ENCODE measurements at regions not wholly inside any gene's neighbourhood (a gene's known extent, or its start where the extent isn't known, plus 50 kb on each side); places are given as distances from the start of the nearest gene placed in this dataset.

DNA sequence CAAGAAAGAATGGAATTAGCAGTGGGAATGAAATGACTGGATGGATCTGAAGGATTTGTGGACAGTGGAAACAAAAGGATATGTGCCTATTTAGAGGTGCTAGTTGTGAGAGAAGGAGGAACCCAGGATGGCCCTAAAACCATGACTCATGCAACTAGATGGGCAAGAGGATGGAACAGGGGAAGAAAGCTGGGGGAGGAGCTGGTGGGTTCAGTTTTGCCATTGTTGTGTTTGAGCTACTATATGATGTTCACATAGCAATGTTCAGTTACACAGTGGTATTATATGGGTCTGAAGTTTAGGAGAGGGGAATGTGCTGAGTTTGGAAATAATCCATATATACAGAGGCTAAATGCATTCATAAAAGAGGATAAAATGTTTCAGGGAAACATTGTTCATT lies 125.7 kb upstream of the SSTR4 start:
- no peak for TF ChIP-seq CTCF (IDR thresholded peaks at IDR 0.05)
- no peak for TF ChIP-seq POLR2A (IDR thresholded peaks at IDR 0.05)

Data from adrenal gland (tissue), 5 donors.